ENCODE measurements at regions not wholly inside any gene's neighbourhood (a gene's known extent, or its start where the extent isn't known, plus 50 kb on each side); places are given as distances from the start of the nearest gene placed in this dataset.

- ChIA-PET CTCF (ENCODE audit: low intra/inter-chr PET ratio) (no interaction called here), POLR2A (no interaction called here)
- Histone ChIP-seq H4K20me1 (replicated peaks; ENCODE audit: control insufficient read depth, insufficient read depth, low read length) (no peaks in the 10 kb centered on the region), H3K4me1 (replicated peaks in 1 of 2; ENCODE audit: control insufficient read depth in 2 of 2, insufficient read depth in 2 of 2, low read length in 2 of 2) (no peaks in the 10 kb centered on the region), H2AFZ (ENCODE audit: low read depth, low read length) (no peak overlapping the region), H3K79me2 (ENCODE audit: control insufficient read depth, insufficient read depth, low read length) (no peaks in the 10 kb centered on the region), H3K9ac (ENCODE audit: insufficient read depth in 1 of 2, low read depth in 2 of 2, low read length in 2 of 2) (no peak overlapping the region), H3K27ac (ENCODE audit: extremely low read depth, low read depth, low read length) (no peak overlapping the region), H3K36me3 (ENCODE audit: control insufficient read depth, insufficient read depth, low read length) (no peaks in the 10 kb centered on the region), H3K4me3 (no peak overlapping the region), H3K9me3 (replicated peaks; ENCODE audit: control insufficient read depth, insufficient read depth, low read depth, low read length) (no peaks in the 10 kb centered on the region; the same call in 1 of the 2 replicates), H3K9me1 (ENCODE audit: control insufficient read depth, insufficient read depth, low read length) (no peaks in the 10 kb centered on the region), H3K27me3 (ENCODE audit: control insufficient read depth in 2 of 2, insufficient read depth in 2 of 2, low read length in 2 of 2) (no peaks in the 10 kb centered on the region), H3K4me2 (ENCODE audit: insufficient read depth, low read length) (no peak overlapping the region)
- FAIRE-seq (no peak), DNase-seq (ENCODE audit: extremely low read depth in 1 of 4, low spot score in 3 of 4) (no peak), ATAC-seq (no peak)
- intact Hi-C loops (cut with micrococcal nuclease) = no loop called here
- no TSS peak for BruUV-seq (replicated peaks)
- TF ChIP-seq IRF1 (CRISPR knock-in tag; IDR thresholded peaks at IDR 0.05; ENCODE audit: borderline replicate concordance) = no peak
- no peak for TF ChIP-seq MAFF (IDR thresholded peaks at IDR 0.05; ENCODE audit: low read length)
- TF ChIP-seq NR3C1 (CRISPR knock-in tag; IDR thresholded peaks at IDR 0.05) = no peak
- peak; percentile 41; the same call in 1 of the 2 replicates for TF ChIP-seq ZNF316 (IDR thresholded peaks at IDR 0.05)
- in situ Hi-C loops (cut with MboI) = no loop called here
- WGBS (ENCODE audit: insufficient coverage, low coverage, missing lambda C conversion rate) = 0% methylated on average over 1 of the region's 1 CpG
Measured at GRCh38 chr13:74338341-74338740, 204.1 kb upstream of the KLF12 start.

DNA sequence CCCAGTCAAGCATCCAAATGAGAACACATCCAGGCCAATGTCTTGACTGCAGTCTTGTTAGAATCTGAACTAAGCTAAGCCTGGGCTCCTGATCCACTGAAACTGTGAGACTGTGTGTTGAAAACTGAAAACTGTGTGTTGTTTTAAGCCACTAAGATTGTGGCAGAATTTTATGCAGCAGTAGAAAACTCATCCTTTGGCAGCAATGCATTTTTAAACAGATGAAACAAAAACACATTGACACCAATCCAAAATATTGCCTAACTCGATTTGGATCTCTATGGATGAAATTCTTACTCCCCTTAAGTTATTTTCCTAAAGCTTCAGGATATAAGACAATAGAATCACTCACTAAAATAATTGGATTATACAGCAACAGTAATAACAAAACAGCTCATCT, 202.3 kb upstream of the KLF12 start:
- in situ Hi-C loops (cut with MboI) = no loop called here
- CTCF ChIA-PET (ENCODE audit: low intra/inter-chr PET ratio) = no interaction called here
- POLR2A ChIA-PET = no interaction called here
- TF ChIP-seq ARHGAP35 (IDR thresholded peaks at IDR 0.05; ENCODE audit: partially characterized antibody) (no peak), ZNF24 (IDR thresholded peaks at IDR 0.05) (no peak), NFATC3 (IDR thresholded peaks at IDR 0.05) (no peak)
- TF ChIP-seq, protein P1, sequence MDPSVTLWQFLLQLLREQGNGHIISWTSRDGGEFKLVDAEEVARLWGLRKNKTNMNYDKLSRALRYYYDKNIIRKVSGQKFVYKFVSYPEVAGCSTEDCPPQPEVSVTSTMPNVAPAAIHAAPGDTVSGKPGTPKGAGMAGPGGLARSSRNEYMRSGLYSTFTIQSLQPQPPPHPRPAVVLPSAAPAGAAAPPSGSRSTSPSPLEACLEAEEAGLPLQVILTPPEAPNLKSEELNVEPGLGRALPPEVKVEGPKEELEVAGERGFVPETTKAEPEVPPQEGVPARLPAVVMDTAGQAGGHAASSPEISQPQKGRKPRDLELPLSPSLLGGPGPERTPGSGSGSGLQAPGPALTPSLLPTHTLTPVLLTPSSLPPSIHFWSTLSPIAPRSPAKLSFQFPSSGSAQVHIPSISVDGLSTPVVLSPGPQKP (CRISPR knock-in tag; IDR thresholded peaks at IDR 0.05) = no peak
- TF ChIP-seq, protein P2, sequence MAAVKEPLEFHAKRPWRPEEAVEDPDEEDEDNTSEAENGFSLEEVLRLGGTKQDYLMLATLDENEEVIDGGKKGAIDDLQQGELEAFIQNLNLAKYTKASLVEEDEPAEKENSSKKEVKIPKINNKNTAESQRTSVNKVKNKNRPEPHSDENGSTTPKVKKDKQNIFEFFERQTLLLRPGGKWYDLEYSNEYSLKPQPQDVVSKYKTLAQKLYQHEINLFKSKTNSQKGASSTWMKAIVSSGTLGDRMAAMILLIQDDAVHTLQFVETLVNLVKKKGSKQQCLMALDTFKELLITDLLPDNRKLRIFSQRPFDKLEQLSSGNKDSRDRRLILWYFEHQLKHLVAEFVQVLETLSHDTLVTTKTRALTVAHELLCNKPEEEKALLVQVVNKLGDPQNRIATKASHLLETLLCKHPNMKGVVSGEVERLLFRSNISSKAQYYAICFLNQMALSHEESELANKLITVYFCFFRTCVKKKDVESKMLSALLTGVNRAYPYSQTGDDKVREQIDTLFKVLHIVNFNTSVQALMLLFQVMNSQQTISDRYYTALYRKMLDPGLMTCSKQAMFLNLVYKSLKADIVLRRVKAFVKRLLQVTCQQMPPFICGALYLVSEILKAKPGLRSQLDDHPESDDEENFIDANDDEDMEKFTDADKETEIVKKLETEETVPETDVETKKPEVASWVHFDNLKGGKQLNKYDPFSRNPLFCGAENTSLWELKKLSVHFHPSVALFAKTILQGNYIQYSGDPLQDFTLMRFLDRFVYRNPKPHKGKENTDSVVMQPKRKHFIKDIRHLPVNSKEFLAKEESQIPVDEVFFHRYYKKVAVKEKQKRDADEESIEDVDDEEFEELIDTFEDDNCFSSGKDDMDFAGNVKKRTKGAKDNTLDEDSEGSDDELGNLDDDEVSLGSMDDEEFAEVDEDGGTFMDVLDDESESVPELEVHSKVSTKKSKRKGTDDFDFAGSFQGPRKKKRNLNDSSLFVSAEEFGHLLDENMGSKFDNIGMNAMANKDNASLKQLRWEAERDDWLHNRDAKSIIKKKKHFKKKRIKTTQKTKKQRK (IDR thresholded peaks at IDR 0.05; ENCODE audit: borderline replicate concordance, low read depth, low read length) = no peak
- TF ChIP-seq, protein P3, sequence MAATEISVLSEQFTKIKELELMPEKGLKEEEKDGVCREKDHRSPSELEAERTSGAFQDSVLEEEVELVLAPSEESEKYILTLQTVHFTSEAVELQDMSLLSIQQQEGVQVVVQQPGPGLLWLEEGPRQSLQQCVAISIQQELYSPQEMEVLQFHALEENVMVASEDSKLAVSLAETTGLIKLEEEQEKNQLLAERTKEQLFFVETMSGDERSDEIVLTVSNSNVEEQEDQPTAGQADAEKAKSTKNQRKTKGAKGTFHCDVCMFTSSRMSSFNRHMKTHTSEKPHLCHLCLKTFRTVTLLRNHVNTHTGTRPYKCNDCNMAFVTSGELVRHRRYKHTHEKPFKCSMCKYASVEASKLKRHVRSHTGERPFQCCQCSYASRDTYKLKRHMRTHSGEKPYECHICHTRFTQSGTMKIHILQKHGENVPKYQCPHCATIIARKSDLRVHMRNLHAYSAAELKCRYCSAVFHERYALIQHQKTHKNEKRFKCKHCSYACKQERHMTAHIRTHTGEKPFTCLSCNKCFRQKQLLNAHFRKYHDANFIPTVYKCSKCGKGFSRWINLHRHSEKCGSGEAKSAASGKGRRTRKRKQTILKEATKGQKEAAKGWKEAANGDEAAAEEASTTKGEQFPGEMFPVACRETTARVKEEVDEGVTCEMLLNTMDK (IDR thresholded peaks at IDR 0.05; ENCODE audit: borderline replicate concordance, insufficient read depth, low read depth, low read length, poor library complexity, severe bottlenecking) = no peak

More for the DNA sequence above, 202.3 kb upstream of the KLF12 start:
- 0% methylated on average over 1 of the region's 1 CpG for WGBS (ENCODE audit: insufficient coverage, low coverage, missing lambda C conversion rate)
- Histone ChIP-seq H3K9me3 (replicated peaks; ENCODE audit: control insufficient read depth, insufficient read depth, low read depth, low read length) (no peaks in the 10 kb centered on the region; the same call in 1 of the 2 replicates), H3K9me1 (ENCODE audit: control insufficient read depth, insufficient read depth, low read length) (no peaks in the 10 kb centered on the region), H3K27me3 (ENCODE audit: control insufficient read depth in 2 of 2, insufficient read depth in 2 of 2, low read length in 2 of 2) (no peaks in the 10 kb centered on the region), H3K9ac (ENCODE audit: insufficient read depth in 1 of 2, low read depth in 2 of 2, low read length in 2 of 2) (no peak overlapping the region), H4K20me1 (replicated peaks; ENCODE audit: control insufficient read depth, insufficient read depth, low read length) (no peaks in the 10 kb centered on the region), H3K4me2 (ENCODE audit: insufficient read depth, low read length) (no peak overlapping the region), H2AFZ (ENCODE audit: low read depth, low read length) (no peak overlapping the region), H3K79me2 (ENCODE audit: control insufficient read depth, insufficient read depth, low read length) (no peaks in the 10 kb centered on the region), H3K4me3 (no peak overlapping the region), H3K27ac (ENCODE audit: extremely low read depth, low read depth, low read length) (no peak overlapping the region), H3K4me1 (replicated peaks in 1 of 2; ENCODE audit: control insufficient read depth in 2 of 2, insufficient read depth in 2 of 2, low read length in 2 of 2) (no peaks in the 10 kb centered on the region), H3K36me3 (ENCODE audit: control insufficient read depth, insufficient read depth, low read length) (no peaks in the 10 kb centered on the region)
- no TSS peak for BruUV-seq (replicated peaks)
- ATAC-seq (no peak), DNase-seq (ENCODE audit: extremely low read depth in 1 of 4, low spot score in 3 of 4) (no peak), FAIRE-seq (no peak)
- intact Hi-C loops (cut with micrococcal nuclease) = no loop called here

Measured in K562 (cell line).